ENCODE measurements at regions not wholly inside any gene's neighbourhood (a gene's known extent, or its start where the extent isn't known, plus 50 kb on each side); places are given as distances from the start of the nearest gene placed in this dataset.

GRCh38 chr12:111193977-111194702, 174.8 kb downstream of the PHETA1 start:
- TF ChIP-seq CTCF (IDR thresholded peaks at IDR 0.05) = no peak
- Histone ChIP-seq H3K27ac (no peak overlapping the region), H3K4me1 (no peaks in the 10 kb centered on the region), H3K4me3 (no peak overlapping the region), H3K9me3 (peaks cover 0 to 4% (median 0%) of the 10 kb centered on the region in 3 donors), H3K36me3 (no peaks in the 10 kb centered on the region), H3K27me3 (peaks cover 0 to 42% of the 10 kb centered on the region in 2 donors)
- intact Hi-C loops (cut with DNase I; ENCODE audit: low total_unique reads) = no loop called here
- no peak for DNase-seq

GRCh38 chr12:111193496-111193895, 175.4 kb downstream of the PHETA1 start:
- TF ChIP-seq CTCF (IDR thresholded peaks at IDR 0.05) = no peak
- no peak overlapping the region for H3K4me3 ChIP-seq
- intact Hi-C loops (cut with DNase I; ENCODE audit: low total_unique reads) = no loop called here

GRCh38 chr12:111193067-111193466, 175.8 kb downstream of the PHETA1 start:
- Histone ChIP-seq H3K27ac (no peak overlapping the region), H3K27me3 (peaks cover 0 to 46% of the 10 kb centered on the region in 2 donors), H3K4me3 (no peak overlapping the region), H3K9me3 (peaks cover 0 to 4% (median 0%) of the 10 kb centered on the region in 3 donors), H3K4me1 (no peaks in the 10 kb centered on the region), H3K36me3 (no peaks in the 10 kb centered on the region)
- intact Hi-C loops (cut with DNase I; ENCODE audit: low total_unique reads) = no loop called here
- no peak for TF ChIP-seq CTCF (IDR thresholded peaks at IDR 0.05)
- DNase-seq = no peak

More at GRCh38 chr12:111193496-111193895, 175.4 kb downstream of the PHETA1 start:
- H3K4me1 ChIP-seq = no peaks in the 10 kb centered on the region
- H3K36me3 ChIP-seq = no peaks in the 10 kb centered on the region
- DNase-seq = no peak
- peaks cover 0 to 4% (median 0%) of the 10 kb centered on the region in 3 donors for H3K9me3 ChIP-seq
- no peak overlapping the region for H3K27ac ChIP-seq
- H3K27me3 ChIP-seq = peaks cover 0 to 43% of the 10 kb centered on the region in 2 donors

GRCh38 chr12:111192647-111193046, 176.2 kb downstream of the PHETA1 start:
- Histone ChIP-seq H3K4me1 (no peaks in the 10 kb centered on the region), H3K4me3 (no peak overlapping the region), H3K9me3 (peaks cover 0 to 4% (median 0%) of the 10 kb centered on the region in 3 donors), H3K27me3 (peaks cover 0 to 42% of the 10 kb centered on the region in 2 donors), H3K36me3 (no peaks in the 10 kb centered on the region), H3K27ac (no peak overlapping the region)
- intact Hi-C loops (cut with DNase I; ENCODE audit: low total_unique reads) = no loop called here
- DNase-seq = no peak
- no peak for TF ChIP-seq CTCF (IDR thresholded peaks at IDR 0.05)

GRCh38 chr12:111190741-111191526, 178.0 kb downstream of the PHETA1 start:
- DNase-seq = no peak
- TF ChIP-seq CTCF (IDR thresholded peaks at IDR 0.05) = no peak
- peaks cover 0 to 4% (median 0%) of the 10 kb centered on the region in 3 donors for H3K9me3 ChIP-seq
- peaks cover 0 to 38% of the 10 kb centered on the region in 2 donors for H3K27me3 ChIP-seq
- no peaks in the 10 kb centered on the region for H3K4me1 ChIP-seq
- H3K36me3 ChIP-seq = no peaks in the 10 kb centered on the region
- H3K27ac ChIP-seq = no peak overlapping the region
- H3K4me3 ChIP-seq = no peak overlapping the region
- intact Hi-C loops (cut with DNase I; ENCODE audit: low total_unique reads) = no loop called here
